AG04450 (cell line): ENCODE measurements at regions not wholly inside any gene's neighbourhood (a gene's known extent, or its start where the extent isn't known, plus 50 kb on each side); places are given as distances from the start of the nearest gene placed in this dataset.

Source experiments
- CTCF ChIA-PET: fragments of 300-600, 350-600 bp; formaldehyde crosslinking; extraction: SDS; loops from one replicate; lab custom pipeline; 2022; ENCODE audit warnings: antibody characterized with exemption, inconsistent platforms; lab: Charles Lee
- POLR2A ChIA-PET: fragments of 350-600 bp; formaldehyde crosslinking; extraction: SDS; loops from one replicate; lab custom pipeline; 2021; ENCODE audit warnings: antibody characterized with exemption, inconsistent platforms; lab: Yijun Ruan, JAX
- DNase-seq: peaks from one replicate; pipeline ENCODE4 v3.0.0-alpha.2; 2011; ENCODE audit warnings: low read depth, low spot score
- H3K27ac ChIP-seq: one replicate; pipeline ENCODE4 v1.5.1; 2012; ENCODE audit warnings: low read depth, low read length, control low read depth
- H3K27me3 ChIP-seq: one replicate; pipeline ENCODE4 v1.6.0; 2012; ENCODE audit warnings: low read length; ENCODE audit not compliant: control insufficient read depth, insufficient read depth
- H3K4me3 ChIP-seq: 2 replicates; pipeline ENCODE4 v1.5.1; 2011; ENCODE audit warnings: mild to moderate bottlenecking, low read depth, low read length, control low read depth
- H3K9me3 ChIP-seq: 2 replicates; pipeline ENCODE4 v1.5.1; 2012; ENCODE audit warnings: low read length; ENCODE audit not compliant: control insufficient read depth, insufficient read depth
- TF ChIP-seq, protein P1 (sequence below): IDR thresholded peaks from 2 replicates; pipeline ENCODE4 v1.5.1; 2011; ENCODE audit warnings: low read depth, low read length, control low read depth, inconsistent platforms

DNA sequence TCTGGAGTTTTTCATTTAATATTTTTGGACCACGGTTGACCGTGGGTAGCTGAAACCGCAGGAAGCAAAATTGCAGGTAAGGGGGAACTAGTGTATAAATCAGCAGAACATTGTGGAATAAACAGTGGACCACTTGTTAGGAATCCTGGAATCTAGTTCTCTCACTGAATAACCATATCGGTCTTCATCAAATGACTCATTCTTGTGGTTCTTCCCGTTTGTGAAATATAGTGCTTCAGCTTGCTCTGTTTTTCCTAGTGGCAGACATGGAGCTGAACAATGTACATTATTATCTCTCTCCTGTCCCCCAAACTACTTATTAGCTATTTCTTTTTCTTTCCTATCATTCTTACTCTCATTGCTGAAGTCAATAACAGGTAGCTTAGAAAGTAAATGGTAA, 61.9 kb downstream of the HSPA13 start:
- Histone ChIP-seq H3K9me3 (peaks cover 2% of the 10 kb centered on the region), H3K4me3 (no peak overlapping the region), H3K27me3 (no peaks in the 10 kb centered on the region), H3K27ac (no peak overlapping the region)
- ChIA-PET CTCF (interaction anchor here (1.0 kb wide), 1 partner anchor 15 kb away, joined by 3 read pairs; no protein-coding TSS in a partner anchor), POLR2A (no interaction called here)
- TF ChIP-seq, protein P1, sequence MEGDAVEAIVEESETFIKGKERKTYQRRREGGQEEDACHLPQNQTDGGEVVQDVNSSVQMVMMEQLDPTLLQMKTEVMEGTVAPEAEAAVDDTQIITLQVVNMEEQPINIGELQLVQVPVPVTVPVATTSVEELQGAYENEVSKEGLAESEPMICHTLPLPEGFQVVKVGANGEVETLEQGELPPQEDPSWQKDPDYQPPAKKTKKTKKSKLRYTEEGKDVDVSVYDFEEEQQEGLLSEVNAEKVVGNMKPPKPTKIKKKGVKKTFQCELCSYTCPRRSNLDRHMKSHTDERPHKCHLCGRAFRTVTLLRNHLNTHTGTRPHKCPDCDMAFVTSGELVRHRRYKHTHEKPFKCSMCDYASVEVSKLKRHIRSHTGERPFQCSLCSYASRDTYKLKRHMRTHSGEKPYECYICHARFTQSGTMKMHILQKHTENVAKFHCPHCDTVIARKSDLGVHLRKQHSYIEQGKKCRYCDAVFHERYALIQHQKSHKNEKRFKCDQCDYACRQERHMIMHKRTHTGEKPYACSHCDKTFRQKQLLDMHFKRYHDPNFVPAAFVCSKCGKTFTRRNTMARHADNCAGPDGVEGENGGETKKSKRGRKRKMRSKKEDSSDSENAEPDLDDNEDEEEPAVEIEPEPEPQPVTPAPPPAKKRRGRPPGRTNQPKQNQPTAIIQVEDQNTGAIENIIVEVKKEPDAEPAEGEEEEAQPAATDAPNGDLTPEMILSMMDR: no peak
- no peak for DNase-seq

DNA sequence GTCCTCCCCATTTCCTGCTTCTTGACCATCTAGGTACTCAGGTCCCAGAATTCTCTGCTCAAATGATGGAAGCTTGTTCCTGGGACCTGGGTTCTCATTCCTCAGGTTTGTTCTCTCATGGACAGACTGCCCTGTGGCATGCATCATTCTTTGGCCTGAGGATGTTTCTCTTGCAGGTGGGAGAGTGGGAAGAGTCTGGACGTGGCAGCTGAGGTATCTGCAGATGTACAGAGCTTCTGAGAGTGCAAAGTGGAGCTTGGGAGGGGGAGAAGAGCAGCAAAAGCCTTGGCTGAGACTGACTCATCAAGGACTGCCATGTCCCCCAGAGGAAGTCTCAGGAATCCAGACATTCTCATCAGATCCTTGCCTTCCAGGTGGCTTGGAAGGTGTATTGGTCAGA, 63.1 kb downstream of the HSPA13 start:
- POLR2A ChIA-PET: no interaction called here
- TF ChIP-seq, protein P1: no peak
- peaks cover 2% of the 10 kb centered on the region for H3K9me3 ChIP-seq

DNA sequence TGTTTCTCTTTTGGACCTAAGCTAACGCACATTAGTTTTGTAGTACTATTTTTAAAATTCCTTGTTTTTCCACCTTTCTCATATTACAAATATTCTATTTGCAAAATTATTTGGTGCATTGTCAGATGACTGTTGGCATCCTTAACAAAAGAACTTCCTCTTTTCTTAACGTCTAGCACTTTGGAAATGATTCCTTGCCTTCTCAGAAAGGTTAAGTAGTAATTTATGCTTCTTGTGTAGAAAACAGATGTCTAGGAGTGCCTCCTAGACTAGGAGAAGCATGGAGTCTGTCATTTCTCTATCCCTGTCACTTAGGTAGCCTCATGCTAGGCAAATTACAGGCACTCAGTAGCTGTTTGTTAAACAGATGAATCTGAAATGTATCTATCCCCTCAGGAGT, 64.4 kb downstream of the HSPA13 start:
- ChIA-PET CTCF (no interaction called here), POLR2A (no interaction called here)
- no peak overlapping the region for H3K27ac ChIP-seq
- H3K4me3 ChIP-seq: no peak overlapping the region
- DNase-seq: no peak
- H3K9me3 ChIP-seq: peaks cover 2% of the 10 kb centered on the region
- no peaks in the 10 kb centered on the region for H3K27me3 ChIP-seq
- TF ChIP-seq, protein P1: no peak

More for the DNA sequence above, 63.1 kb downstream of the HSPA13 start:
- Histone ChIP-seq H3K4me3 (no peak overlapping the region), H3K27me3 (no peaks in the 10 kb centered on the region), H3K27ac (no peak overlapping the region)
- CTCF ChIA-PET: no interaction called here
- DNase-seq: no peak

DNA sequence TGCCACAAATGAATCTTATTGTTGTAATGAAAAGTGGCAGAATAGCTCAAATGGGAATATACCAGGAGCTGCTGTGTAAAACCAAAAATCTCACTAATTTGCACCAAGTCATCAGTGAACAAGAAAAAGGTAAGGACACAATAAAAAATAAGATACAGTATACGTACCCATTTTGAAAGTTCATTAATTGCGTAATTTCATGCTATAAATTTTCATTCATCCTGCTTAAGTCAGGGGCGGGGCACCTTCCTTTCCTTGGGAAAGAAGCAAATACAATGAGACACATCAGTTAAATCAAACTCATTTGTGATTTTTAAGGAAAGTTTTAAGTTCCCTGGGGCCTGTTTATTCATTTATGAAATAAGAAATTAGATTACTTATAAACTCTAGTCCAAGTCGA, 65.4 kb downstream of the HSPA13 start:
- Histone ChIP-seq H3K27ac (no peak overlapping the region), H3K27me3 (no peaks in the 10 kb centered on the region), H3K4me3 (no peak overlapping the region), H3K9me3 (peaks cover 2% of the 10 kb centered on the region)
- CTCF ChIA-PET: no interaction called here
- no peak for DNase-seq
- POLR2A ChIA-PET: no interaction called here
- TF ChIP-seq, protein P1: no peak

DNA sequence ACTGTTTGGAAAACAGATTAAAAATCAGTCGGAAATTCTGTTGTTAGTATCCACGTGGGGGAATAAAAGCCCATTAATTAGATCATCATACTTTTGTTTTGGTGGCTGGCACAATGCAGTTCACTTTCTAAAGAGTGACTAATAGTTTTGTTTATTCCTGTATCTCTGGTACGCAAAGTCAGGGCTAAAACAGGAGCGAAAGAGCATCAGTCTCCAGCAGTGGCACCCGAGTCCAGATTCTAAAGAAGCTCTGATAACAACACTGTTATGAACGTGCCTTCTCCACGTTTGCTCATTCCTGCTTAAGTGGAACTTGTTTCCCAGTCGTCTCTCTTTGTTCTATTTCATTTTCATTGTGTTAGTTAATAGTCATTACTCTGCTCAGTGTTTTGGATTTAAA, 69.6 kb downstream of the HSPA13 start:
- ChIA-PET POLR2A (no interaction called here), CTCF (no interaction called here)
- TF ChIP-seq, protein P1: no peak
- Histone ChIP-seq H3K9me3 (no peaks in the 10 kb centered on the region), H3K27me3 (no peaks in the 10 kb centered on the region), H3K4me3 (no peak overlapping the region), H3K27ac (no peak overlapping the region)
- no peak for DNase-seq
